ENCODE measurements at regions not wholly inside any gene's neighbourhood (a gene's known extent, or its start where the extent isn't known, plus 50 kb on each side); places are given as distances from the start of the nearest gene placed in this dataset.
"Not testable (repeated sequence)": the region's sequence is repeated elsewhere in the genome, so short reads cannot be mapped to it uniquely, and the experiment has no call there.

DNA sequence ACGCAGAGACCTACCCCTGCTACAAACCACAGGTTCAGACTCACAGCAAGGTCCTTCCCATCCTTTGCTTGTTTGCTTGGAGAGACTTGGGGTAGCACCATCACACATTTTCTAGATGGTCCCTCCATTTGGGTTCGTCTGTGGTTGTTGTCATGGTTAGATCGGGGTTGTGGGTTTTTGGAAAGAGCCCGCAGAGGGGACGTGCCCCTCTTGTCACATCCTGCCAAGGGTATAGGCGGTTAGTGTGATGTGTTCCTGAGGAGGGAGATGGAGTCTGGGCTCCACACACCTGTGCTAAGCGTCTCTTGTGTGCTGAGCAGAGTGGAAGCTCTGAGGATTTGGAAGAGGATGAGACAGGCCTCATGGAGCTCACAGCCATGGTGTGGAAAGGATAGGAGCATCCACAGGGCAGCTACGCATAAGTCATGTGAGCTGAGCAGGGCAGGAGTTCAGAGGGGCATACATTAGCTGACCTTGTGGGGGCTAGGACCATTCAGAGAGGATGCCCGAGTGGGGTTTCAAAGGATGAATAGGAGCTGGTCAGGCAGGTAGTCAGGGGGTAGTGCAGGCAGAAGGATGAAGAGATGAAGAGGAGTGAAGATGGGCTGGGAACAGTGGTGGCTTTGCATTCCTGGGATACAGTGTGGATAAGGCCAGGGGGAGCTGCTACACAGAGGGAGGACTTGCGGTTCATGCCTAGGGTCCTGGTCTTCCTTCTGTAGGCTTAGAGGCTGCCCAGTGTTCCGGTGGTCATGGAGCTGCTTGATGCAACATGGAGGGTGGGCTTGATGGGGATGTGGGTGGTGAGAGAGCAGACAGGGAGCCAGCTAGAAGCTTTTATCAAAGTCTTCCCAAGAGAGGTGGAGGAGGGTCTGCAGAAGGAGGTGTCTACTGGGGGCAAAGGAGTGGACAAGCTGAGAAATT is 62.9 kb downstream of the ACKR3 start:
- no peak for DNase-seq

DNA sequence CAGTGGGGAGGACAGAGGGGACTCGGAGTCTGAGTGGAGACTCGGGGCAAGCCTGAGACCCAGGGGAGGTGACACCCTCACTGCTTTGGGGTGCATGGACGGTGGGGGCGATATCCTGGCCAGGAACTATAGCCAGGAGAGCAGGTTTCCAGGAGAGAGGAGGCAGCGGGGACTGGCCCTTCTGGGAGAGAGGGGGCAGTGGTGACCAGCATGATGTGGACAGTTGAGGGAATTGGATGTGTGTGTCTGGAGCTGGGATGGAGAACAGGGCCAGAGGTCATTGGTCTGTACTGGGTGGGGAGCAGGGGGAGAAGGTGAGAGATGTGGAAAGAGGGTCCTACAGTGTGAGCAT is 63.6 kb downstream of the ACKR3 start:
- DNase-seq: no peak

DNA sequence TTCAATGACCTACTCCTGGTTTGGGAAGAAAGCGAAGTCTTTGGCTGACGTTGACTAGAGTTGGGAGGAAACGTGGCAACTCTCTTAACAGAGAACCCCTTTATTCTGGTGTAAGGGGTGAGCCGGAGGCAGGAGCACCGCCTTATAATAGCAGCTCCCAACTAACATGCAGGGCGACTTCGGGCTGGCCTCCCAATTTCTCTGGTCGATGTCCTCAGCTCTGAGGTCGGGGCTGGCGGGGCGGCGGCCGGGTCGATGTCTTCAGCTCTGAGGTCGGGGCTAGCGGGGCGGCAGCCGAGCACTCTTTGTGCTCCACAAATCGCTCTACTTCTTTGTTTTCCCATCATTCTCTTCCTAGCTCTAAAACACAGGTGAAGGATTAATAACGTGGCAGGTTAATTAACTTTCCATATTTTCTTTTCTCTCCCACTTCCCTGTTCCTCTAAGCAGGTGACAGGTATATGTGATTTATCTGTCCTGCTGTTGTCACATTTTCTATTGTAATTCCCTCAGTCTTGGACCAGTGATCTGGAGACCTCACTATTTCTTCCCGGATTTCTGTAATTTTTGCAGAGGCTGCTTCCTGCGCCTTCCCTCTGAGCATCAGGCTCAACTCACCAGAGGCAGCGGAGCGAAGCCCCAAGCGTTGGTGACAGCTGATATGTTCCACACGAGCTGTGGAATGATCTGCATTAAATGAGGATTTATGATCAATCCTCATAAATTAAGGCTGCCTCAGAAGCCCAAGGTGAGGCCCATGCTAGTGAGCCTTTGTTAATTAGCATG is 64.3 kb downstream of the ACKR3 start:
- DNase-seq: no peak

DNA sequence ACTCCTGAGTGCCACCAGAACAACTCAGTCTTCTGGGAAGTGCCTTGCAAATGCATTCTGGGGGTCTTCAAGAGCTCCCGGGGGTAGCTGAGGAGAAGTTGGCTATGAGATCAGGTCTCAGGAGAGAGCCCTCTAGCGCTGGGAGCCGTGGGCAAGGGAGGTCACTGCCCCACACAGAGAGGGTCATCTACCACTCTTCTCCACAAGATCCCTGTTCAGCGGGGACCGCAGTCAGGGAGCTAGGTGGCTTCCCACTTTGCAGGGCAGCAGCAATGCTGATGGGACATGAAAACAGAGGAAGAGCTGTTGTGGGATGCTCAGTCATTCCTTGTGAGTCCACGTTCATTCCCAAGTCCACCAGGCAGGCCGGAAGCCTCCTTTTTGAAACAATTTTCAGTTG is 66.6 kb downstream of the ACKR3 start:
- DNase-seq: no peak

DNA sequence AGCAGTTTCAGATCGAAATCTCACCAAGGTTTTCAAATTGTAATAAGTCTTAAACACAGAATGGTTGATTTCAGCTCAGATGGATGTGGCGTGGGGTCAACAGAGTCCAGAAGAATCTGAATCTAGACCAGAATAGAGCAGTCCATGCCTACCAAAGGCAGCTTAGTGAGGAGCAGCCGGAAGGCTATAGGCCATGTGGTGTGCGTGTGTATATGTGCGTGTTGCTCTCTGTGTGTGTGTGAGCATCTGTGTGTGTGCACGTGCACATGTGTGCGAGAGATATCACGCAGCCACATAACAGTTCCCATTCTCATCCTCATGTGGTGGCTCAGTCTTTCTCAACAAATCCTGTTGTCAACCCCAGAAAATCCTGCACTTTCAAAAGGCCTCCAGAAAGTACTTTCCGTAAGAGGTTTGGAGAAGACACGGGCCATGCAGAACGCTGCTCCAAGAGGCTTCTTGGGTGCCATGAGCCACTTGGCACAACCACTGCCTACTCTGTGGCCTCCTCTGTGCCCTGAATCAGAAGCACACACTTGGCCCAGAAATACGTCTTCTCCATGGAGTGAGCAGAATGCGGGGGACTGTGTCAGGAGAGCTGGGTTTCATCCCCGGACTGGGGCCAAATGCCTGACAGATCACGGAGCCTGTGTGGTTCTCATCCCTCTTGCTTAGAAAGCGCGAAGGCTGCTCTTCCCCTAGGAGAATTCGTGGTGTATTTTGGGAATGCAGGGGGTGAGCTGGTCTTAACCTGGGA is 67.3 kb downstream of the ACKR3 start:
- no peak for DNase-seq

DNA sequence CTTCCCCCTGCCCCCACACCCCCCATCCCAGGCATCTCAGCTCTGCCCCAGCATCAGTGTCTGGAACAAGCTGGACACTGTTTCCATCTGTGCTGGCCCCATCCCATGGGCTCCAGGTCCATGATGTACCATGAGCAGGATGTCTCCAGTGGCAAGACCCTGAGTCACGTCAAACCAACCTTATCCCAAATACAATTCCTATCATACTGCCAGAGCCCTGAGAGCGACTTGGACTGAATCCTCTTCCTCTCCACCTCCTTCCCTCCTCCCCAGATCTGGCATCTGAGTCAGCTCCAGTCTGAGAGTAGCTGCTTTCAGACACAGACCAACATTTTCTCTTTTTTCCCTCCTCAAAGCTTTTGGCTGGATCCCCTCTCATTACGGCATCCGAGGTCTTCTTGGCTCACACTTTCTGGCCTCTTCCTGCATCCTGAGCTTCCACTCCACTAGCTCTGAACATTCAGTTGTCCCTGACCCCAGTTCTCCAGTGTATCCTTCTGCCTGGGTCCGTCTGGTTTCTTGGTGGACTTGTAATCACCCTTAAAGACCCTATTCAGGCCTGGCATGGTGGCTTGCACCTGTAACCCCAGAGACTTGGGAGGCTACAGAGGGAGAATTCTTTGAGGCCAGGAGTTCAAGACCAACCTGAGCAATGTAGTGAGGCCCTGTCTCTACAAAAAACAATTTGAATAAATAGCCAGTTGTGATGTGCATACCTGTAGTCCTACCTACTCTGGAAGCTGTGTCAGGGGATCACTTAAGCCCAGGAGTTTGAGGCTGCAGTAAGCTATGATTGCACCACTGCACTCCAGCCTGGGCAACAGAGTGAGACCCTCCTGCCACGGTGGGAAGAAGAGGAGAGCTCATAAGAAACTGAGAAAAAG is 68.3 kb downstream of the ACKR3 start:
- no peak for DNase-seq

DNA sequence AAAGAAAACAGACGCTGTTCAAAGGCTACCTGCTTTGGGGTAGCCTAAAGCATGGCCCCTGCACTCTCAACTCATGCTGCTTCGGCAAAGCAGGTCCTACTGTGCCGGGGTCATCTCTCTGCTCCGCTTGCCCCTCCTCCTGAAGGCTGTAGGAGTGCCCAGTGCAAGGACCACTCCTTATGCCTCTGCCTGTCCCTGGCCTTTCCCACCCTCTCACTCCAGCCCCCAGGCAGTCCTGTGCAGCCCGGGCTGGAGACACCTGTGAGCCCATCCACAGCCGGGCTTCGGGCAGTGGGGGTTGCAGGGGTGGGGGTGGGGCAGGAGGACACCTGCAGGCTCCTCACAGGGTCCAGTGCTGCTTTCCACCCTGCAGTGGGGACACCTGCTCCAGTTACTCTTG is 69.1 kb downstream of the ACKR3 start:
- no peak for DNase-seq

DNA sequence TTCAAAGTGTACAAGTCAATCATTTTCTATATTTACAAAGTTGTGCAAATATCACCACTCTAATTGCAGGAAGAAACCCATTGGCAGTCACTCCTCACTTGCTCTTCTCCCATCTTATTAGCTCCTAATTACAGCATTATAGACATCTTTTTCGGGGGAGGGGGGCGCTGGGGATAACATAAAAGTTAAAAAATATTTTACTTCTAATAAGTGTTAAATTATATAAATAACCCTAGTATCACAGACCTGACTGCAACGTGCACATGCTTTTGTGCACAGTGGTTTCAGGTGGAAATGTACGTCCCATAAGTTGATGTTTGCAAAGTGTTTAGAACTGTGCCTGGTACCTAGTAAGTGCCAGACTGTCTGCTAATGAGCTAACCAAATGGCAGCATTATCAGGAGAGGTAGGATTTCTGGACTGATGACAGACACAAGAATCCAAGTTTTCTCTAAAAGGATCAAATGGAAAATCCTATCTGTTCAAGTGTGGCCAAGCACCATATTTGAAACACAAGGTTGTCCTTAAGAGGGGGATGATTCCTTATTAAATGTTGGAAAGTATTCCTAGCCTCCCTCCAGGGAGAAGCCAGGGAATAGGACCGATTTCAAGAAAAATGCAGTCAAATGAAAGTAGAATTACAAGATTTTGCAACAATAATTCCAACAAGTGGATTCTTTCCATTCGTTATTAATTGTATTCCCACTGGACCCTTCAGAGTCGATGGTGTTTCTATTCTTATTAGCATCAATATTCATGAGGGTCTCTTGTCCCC is 70.0 kb downstream of the ACKR3 start:
- no peak for DNase-seq

DNA sequence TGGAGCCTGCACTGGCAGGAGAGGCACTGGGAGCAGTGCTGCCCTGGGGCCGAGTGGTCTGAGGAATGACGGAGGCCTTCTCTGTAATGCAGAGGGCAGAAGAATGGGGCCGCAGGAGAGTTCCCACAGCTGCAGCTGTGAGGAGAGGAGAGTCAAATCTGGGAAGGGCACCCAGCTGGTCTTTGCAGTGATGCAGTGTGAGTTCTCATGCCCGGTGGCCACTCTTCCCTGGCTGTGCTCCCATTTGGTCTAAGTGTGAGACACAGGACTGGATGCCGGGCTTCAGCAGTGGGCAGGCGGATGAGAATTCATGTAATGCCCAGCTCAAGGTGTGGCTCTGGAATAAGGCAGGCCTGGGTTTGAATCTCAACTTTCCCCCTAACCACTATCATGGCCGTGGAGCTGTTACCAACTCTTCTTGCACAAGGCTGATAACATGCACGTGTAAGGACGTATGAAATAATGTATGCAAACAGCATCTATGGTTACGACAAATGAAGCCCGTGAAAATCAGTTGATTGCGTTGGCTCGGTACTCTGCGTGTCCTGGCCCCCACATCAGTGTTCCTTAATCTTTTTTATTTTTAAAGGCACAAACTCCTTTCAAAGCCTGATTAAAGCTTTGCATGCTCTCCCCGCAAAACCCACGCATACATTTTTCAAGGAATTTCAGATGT is 71.6 kb downstream of the ACKR3 start:
- DNase-seq: no peak

DNA sequence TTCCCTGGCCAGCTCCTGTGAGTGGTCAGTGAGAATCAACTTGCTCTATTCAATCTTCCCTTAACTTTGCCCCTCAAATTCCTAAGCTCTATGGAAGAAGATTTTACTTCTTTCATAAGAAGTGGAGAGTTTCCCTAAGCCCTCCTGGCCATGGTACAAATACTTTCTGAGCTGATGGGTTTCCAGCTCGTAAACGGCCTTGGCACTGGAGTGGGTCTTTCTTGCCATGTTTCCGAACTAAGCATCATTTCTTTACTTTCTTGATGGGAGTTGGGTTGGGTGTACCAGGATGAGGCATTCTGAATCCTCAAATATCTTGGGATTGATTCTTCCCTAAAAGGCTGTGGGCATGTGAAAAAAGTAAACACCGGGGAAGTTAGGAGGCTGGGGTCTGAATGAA is 72.5 kb downstream of the ACKR3 start:
- no peak for DNase-seq

DNA sequence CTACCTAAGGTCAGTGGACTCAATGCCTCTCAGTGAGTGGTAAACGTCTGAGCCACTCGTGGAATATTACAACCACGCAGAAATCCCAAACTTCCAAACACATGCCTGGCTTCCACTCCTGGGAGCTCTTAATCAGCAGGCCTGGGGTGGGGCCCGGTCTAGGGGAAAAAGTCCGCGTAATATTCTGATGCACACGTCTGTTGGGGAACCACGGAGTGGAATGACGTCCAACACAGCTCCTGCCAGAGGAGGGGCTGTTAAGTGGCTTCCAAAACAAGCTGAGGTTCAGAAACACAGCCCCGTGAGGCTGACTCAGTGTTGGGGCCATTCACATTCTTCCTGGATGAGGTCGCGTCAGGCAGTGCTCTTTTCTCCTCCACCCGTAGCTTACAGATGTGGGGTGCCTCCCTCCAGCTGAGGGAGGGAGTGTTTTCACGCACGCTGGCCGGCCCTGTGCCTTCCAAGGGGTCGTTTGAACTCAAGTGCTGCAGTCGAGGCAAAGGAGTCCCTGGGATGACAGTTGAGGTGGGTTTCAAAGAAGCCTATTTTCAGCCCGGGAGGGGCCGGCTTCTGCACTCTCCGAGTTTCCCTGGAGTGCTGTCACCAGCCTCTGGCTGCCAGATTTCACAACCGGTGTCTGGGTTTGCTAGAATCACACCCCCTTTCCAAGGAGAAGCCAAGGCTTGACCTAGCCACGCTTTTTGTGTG is 73.1 kb downstream of the ACKR3 start:
- no peak for DNase-seq

DNA sequence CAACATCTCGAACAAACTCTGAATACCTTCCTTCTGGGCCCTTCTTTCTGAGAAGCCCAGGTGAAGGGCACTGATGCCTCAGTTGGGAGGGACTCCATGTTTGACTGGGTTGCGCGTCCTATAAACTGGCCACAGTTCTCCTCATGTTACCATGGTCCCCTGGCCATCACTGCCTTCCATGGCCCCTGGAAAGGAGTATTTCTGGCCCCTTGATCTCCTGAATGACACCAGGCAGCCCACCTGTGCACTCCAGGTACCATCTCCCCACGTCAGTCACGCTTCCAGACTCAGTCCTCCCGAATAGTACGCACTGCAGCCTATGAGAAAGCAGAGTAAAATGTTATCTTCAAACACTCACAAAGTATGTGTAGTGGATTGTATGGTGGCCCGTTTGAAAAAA is 73.9 kb downstream of the ACKR3 start:
- no peak for DNase-seq

DNA sequence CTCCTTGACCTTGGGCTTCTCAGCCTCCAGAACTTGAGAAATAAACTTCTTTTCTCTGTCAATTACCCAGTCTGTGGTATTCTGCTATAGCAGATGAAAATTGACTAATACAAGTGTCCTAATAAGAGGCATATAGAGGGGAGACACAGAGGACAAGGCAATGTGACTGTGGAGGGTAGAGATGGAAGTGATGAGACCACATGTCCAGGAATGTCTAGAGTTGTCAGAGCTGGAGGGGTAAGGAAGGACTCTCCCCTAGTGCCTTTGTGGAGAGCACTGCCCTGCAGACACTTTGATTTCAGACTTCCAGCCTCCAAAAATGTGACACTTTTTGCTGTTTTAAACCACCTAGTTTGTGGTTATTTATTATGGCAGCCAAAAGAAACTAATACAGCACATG is 74.4 kb downstream of the ACKR3 start:
- no peak for DNase-seq

DNA sequence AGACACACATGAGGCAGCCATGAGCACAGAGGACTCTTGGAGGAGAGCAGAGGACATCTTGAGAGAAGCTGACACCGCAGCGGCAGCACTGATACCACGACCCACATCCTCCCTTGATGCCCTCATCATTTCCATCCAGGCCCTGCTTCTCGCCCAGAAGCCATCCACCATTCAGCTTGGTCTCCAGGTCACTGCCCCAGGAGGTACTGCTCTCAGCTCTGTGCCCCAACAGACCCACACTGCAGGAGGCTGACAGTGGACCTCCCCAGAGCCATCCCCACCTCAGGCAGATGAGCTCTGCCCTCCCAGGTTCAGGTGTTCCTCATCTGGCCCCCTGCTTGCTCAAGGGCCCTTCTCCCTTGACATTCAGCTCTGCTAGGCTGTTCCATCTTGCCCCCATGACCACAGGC is 74.9 kb downstream of the ACKR3 start:
- DNase-seq: no peak

DNA sequence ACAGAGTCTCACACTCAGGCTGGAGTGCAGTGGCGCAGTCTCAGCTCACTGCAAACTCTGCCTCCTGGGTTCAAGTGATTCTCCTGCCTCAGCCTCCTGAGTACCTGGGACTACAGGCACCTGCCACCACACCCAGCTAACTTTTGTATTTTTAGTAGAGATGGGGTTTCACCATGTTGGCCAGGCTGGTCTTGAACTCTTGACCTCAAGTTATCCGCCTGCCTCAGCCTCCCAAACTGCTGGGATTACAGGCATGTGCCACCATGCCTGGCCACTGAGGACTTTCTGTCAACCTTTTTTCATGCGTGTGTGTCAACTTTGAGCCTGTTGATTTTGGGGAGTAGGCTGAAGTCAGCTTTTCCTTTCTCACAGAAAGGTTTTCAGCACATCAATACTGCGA is 75.5 kb downstream of the ACKR3 start:
- not testable (repeated sequence) for DNase-seq

DNA sequence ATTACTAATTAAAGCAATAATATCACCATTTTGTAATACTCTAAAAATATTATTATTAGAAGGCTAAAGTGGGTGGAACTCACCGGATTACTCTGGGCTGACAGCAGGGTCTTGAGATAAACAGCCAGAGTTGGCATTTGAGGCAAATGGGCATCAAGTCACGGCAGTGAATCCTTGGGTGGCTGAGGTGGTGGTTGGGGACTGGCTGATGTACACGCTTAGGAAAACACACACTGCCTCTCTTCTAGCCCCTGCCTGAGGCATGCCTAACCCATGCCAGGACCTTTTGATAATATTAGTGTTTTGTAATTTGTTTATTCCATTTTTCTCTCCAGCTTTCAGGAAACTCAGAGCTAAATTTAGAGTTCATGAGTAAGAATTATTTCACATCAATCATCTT is 76.8 kb downstream of the ACKR3 start:
- DNase-seq: no peak

DNA sequence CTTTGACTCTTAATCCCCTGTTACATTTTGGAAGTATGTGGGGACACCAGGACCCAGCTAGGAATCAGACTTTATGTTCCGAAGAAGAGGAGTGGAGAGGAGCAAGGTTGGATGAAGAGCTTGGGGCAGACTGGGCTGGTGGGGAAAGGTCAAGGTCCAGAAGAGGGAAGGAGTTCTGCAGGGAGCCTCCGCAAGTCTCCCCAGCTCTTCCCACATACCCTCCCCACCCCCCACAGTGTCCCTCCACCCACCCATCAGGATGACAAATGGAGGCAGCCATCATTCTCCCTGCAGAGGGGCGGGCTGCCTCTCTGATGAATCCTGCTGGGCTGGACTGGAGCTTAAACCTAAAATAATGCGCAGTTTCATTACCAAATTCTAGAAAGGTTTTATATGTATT is 77.2 kb downstream of the ACKR3 start:
- DNase-seq: no peak

DNA sequence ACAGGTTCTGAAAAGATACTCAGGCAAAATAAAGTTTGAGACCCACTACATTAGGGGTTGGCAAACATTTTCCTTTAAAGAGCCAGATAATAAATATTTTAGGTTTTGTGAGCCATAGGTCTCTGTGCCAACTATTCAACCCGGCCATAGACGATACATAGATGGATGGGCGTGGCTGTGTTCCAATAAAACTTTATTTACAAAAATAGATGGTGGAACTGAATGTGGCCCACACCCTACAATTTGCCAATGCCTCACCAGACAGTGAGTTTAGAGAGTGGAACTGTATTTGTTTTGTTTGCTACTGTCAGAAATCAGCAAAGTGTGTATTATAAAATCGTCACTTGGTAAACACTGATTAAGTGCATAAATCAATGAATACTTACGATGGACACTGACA is 78.0 kb downstream of the ACKR3 start:
- DNase-seq: no peak

DNA sequence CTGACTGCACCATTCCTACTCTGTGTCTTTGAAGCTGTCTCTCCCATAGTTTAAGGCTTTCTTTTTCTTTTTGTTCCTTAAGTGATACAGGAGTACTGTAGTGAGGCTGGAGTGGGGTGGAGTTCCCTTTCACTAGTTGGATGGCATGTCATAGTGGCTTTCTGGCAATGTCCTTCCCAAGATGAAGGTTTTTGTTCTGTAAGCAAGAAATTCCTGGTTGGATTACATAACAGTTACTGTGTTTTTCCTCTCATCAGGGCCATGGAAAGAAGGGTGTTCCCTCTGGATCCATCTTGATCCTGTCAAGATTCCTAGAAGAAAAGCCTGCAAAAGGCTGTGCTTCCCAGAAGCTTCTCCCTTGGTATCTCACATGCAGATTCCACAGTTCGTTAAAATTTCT is 84.2 kb downstream of the ACKR3 start:
- no peak for DNase-seq

DNA sequence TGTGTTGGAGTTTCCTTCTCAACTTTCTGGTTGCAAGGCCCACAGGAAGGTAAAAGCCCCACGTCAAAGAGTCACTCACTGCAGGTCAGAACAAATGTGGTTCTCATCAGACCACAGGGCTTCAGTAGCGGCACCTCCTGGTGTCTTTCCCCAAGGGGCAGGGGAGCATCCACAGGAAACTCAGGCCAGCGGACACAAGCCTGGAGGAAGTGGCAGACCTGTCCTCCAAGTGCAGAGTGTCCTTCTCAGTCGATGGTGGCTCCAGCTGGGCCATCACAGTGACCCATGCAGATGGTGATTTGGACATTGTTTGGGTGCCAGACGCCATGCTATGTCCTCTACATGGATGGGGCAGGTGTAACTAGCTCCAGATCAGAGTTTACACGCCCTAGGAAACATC is 84.9 kb downstream of the ACKR3 start:
- DNase-seq: no peak

DNA sequence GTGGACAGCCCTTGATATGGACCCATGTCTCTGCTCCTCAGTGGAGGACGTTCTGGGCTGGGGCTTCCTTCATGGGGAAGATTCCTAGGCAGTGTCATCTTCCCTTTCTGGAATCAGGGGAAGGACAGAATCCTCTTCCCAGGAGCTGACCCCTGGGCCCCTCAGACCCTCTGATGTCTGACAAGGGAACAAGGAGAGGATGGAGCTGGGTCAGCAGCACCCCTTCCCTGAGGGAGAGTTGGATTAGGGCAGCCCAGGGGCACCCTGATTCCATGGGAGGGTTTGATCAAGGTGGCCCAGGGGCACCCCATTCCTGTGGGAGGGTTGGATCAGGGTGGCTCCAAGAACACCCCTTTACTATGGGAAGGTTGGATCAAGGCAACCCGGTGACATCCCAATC is 86.5 kb downstream of the ACKR3 start:
- DNase-seq: no peak
